ENCODE measurements at regions not wholly inside any gene's neighbourhood (a gene's known extent, or its start where the extent isn't known, plus 50 kb on each side); places are given as distances from the start of the nearest gene placed in this dataset.

DNA sequence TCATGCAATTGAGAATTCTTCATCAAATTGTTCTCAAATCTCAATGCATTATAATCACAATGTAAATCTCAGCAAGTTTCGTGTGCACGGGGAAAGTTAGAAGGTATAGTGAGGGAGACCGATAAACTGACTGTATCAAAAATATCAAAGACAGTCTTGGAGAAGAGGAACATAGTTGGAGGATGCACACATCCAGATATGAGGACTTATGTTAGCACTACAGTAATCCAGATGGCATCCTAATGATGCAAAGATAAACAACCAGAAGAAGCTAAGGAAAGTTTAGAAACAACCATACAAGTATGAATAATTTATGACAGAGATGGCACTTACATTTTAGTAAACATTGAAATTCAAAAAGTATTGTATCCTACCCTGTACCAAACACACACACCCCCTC, 760.1 kb downstream of the RPS29 start:
- Histone ChIP-seq H3K36me3 (ENCODE audit: insufficient read depth) (no peaks in the 10 kb centered on the region), H3K4me3 (ENCODE audit: low read depth, low read length) (no peak overlapping the region), H3K27ac (ENCODE audit: low read depth) (no peak overlapping the region), H3K4me1 (ENCODE audit: insufficient read depth) (no peaks in the 10 kb centered on the region)
- no peak for DNase-seq (ENCODE audit: extremely low spot score)
- 89% methylated on average over 3 of the region's 3 CpGs for WGBS

DNA sequence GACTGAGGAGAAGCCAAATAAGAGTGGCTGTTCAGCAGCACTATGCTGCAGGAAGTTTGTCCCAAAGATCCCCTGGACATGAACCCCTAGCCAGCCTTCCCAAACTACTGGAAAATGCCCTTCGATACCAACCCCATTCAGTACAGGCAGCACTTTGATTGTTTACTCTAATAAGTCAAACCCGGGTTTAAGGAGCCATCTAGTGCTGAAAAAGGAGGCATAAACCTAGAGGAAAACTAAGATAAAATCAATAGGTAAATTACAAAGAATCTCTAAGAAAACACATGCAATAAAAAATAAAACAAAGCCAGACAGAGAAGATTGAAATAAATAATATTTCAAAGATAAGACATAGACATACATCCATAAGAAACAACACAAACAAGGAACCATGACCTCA, 771.6 kb downstream of the RPS29 start:
- no peaks in the 10 kb centered on the region for H3K4me1 ChIP-seq (ENCODE audit: insufficient read depth)
- no peak overlapping the region for H3K4me3 ChIP-seq (ENCODE audit: low read depth, low read length)
- no peak for DNase-seq (ENCODE audit: extremely low spot score)
- H3K36me3 ChIP-seq (ENCODE audit: insufficient read depth), result no peaks in the 10 kb centered on the region
- 75% methylated on average over 2 of the region's 2 CpGs for WGBS
- H3K27ac ChIP-seq (ENCODE audit: low read depth), result no peak overlapping the region

DNA sequence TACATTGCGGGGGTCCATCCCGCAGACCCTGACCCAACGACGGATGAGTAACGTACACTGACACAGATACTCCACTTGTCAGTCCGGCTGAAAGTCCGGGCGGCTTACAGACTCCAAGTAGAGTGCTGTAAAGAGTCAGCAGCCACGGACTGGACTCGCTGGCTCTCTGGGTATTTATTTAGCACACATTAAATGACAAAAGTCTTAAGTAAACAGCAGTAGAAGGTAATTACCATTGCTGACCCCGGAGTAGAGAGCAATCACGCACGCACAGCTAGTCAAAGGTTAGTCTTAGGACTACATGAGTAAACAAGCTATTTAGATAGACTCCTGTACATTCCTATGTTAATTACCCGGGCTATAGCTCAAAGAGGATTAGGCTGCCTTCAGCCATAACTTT, 780.9 kb downstream of the RPS29 start:
- 64% methylated on average over 14 of the region's 14 CpGs for WGBS

DNA sequence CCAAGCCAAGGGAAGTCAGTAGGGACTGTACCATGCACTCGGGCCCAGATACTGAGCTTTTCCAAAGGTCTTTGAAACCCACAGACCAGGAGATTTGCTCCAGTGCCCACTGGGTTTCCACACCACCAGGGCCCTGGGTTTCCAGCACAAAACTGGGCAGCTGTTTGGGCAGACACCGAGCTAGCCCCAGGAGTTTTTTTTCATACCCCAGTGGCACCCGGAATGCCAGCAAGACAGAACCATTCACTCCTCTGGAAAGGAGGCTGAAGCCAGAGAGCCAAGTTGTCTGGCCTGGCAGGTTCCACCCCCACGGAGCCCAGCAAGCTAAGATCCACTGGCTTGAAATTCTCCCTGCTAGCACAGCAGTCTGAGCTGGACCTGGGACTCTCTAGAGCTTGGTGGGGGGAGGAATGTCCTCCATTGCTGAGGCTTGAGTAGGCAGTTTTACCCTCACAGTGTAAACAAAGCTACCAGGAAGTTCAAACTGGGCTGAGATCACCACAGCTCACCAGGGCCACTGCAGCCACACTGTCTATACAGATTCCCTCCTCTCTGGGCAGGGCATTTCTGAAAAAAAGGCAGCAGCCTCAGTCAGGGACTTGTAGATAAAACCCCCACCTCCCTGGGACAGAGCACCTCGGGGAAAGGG, 793.7 kb downstream of the RPS29 start:
- no peak overlapping the region for H3K27ac ChIP-seq (ENCODE audit: low read depth)
- H3K4me3 ChIP-seq (ENCODE audit: low read depth, low read length), result no peak overlapping the region
- no peaks in the 10 kb centered on the region for H3K4me1 ChIP-seq (ENCODE audit: insufficient read depth)
- no peak for DNase-seq (ENCODE audit: extremely low spot score)
- H3K36me3 ChIP-seq (ENCODE audit: insufficient read depth), result no peaks in the 10 kb centered on the region
- WGBS, result 84% methylated on average over 5 of the region's 5 CpGs

More for the DNA sequence above, 780.9 kb downstream of the RPS29 start:
- H3K36me3 ChIP-seq (ENCODE audit: insufficient read depth), result no peaks in the 10 kb centered on the region
- no peak overlapping the region for H3K27ac ChIP-seq (ENCODE audit: low read depth)
- DNase-seq (ENCODE audit: extremely low spot score), result no peak
- no peak overlapping the region for H3K4me3 ChIP-seq (ENCODE audit: low read depth, low read length)
- H3K4me1 ChIP-seq (ENCODE audit: insufficient read depth), result no peaks in the 10 kb centered on the region

DNA sequence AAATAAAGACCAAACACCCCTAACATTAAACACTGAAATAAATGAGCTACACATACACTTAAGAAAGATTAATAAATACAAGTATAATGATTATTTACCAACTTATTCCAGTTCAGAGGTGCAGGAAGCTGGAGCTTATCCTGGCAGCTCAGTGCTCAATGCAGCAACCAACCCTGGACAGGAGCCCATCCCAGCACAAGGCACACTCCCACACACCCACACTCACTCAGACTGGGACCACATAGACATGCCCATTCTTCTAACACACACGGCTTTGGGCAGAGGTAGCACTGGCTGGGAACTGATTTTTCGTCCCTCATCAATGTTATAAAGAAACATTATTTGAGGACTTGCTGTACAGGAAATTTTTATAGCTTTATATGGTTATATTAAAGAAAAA, 797.4 kb downstream of the RPS29 start:
- Histone ChIP-seq H3K27ac (ENCODE audit: low read depth) (no peak overlapping the region), H3K4me3 (ENCODE audit: low read depth, low read length) (no peak overlapping the region), H3K4me1 (ENCODE audit: insufficient read depth) (no peaks in the 10 kb centered on the region), H3K36me3 (ENCODE audit: insufficient read depth) (no peaks in the 10 kb centered on the region)
- DNase-seq (ENCODE audit: extremely low spot score), result no peak
- WGBS, result 59% methylated on average over 2 of the region's 2 CpGs

DNA sequence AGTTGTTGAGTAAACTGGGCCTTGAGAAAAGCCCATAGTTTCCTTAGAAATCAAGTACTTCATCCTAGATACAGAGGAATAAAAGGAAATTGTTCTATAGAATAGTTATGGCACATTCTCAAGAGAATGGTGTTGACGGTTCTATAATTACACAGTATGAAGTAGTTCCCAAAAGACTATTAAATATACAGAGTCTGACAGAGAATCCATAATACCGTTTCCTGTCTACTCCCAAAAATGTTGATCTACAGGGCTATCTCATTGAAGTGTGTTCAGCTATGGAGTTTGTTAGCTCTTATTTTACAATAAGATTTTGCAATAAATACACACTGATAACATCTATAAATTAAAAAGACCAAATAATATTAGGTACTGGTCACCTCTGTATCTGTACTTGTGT, 799.7 kb downstream of the RPS29 start:
- no peak overlapping the region for H3K27ac ChIP-seq (ENCODE audit: low read depth)
- H3K4me3 ChIP-seq (ENCODE audit: low read depth, low read length), result no peak overlapping the region
- 69% methylated on average over 2 of the region's 2 CpGs for WGBS
- H3K4me1 ChIP-seq (ENCODE audit: insufficient read depth), result no peaks in the 10 kb centered on the region
- no peaks in the 10 kb centered on the region for H3K36me3 ChIP-seq (ENCODE audit: insufficient read depth)
- DNase-seq (ENCODE audit: extremely low spot score), result no peak

DNA sequence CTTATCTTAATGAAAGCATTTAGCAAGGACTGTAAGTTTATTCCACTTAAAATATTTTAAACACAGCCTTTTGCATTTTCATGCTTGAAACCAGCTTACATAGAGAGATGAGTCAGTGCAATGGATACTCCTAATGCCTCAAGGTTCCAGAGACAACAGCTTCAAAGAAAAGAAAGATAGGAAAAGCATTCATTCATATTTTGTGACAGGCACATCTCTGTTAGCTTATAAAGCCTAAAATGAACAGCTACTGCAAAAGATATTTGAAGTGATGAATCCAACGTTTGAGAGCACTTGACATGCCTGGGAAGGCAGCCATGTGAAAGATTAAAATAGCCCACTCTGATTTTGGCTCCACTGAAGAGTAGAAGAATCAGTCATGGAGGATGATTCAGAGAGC, 814.5 kb downstream of the RPS29 start:
- WGBS, result 13% methylated on average over 1 of the region's 1 CpG
- H3K4me1 ChIP-seq (ENCODE audit: insufficient read depth), result no peaks in the 10 kb centered on the region
- DNase-seq (ENCODE audit: extremely low spot score), result no peak

DNA sequence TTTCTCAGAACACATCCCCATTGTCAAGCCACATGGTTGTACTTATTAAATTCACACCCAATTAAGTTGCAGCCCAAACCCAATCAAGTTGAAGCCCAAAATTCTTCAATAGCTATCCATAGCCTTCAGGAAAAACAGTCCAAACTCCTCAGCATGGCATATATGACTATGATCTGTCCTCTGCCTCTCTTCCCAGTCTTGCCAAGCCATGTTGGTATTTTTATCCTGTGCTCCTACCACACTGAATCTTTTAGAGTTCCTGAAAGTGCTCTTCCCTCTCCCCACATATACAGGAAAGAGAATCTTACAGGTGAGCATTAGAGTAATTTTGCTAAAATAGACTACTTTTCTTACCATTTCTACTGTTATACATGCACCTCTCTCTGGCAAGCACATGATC, 834.9 kb downstream of the RPS29 start:
- Histone ChIP-seq H3K4me1 (ENCODE audit: insufficient read depth) (no peaks in the 10 kb centered on the region), H3K4me3 (ENCODE audit: low read depth, low read length) (no peak overlapping the region), H3K27ac (ENCODE audit: low read depth) (no peak overlapping the region), H3K36me3 (ENCODE audit: insufficient read depth) (no peaks in the 10 kb centered on the region)
- DNase-seq (ENCODE audit: extremely low spot score), result no peak

More for the DNA sequence above, 814.5 kb downstream of the RPS29 start:
- no peak overlapping the region for H3K27ac ChIP-seq (ENCODE audit: low read depth)
- no peak overlapping the region for H3K4me3 ChIP-seq (ENCODE audit: low read depth, low read length)
- no peaks in the 10 kb centered on the region for H3K36me3 ChIP-seq (ENCODE audit: insufficient read depth)

DNA sequence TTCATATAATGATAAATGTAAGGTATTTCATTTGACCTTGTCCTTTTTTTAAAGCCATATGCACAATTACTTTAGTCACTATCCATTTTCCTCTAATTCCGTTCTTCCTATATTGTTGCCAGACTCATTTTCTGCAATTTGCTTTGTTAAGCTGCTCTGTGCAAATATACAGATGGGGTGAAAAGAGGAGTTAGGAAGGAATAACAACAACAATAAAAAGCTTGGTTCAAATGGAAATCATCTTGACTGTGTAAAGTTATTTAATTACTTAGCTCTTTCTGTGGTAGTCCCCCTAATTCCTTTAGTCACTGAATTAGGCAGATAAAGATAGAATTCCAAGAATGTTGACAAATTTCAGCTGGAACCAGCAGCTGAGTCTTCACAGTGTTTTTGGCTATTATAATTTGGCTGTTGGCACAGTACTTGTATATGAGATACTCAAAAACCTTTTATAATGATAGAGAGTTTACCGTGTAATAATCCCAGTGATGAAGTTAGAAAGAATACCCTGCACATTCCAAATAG, 838.0 kb downstream of the RPS29 start:
- H3K36me3 ChIP-seq (ENCODE audit: insufficient read depth), result no peaks in the 10 kb centered on the region
- 38% methylated on average over 2 of the region's 2 CpGs for WGBS
- DNase-seq (ENCODE audit: extremely low spot score), result no peak
- no peak overlapping the region for H3K4me3 ChIP-seq (ENCODE audit: low read depth, low read length)
- H3K27ac ChIP-seq (ENCODE audit: low read depth), result no peak overlapping the region
- H3K4me1 ChIP-seq (ENCODE audit: insufficient read depth), result no peaks in the 10 kb centered on the region

DNA sequence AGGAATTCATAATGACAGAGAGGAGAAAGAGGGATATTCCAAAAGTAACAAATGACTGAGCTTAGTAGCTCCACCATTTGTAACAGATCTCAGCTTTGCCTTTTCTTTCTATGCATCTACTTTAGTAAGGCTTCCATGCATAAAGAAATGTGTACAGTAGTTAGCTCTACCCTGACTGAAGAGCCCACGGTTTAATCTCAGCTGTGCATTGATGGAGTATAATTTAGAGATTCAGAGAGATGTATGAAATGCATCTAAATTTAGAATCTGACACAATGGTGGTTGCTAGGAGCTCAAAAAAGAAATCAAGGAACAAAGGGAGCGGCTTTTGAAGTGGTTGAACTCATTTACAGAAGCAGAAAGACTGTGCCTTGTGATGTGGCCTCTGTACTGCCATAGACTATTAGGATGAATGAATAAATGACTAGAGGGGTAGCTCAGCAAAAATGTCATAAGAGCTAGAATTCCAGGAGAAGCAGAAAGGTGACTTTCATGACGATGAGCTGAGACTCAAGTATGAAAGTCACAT, 838.6 kb downstream of the RPS29 start:
- H3K4me3 ChIP-seq (ENCODE audit: low read depth, low read length), result no peak overlapping the region
- H3K27ac ChIP-seq (ENCODE audit: low read depth), result no peak overlapping the region
- no peaks in the 10 kb centered on the region for H3K36me3 ChIP-seq (ENCODE audit: insufficient read depth)
- H3K4me1 ChIP-seq (ENCODE audit: insufficient read depth), result no peaks in the 10 kb centered on the region
- no peak for DNase-seq (ENCODE audit: extremely low spot score)
- WGBS, result 76% methylated on average over 3 of the region's 3 CpGs

DNA sequence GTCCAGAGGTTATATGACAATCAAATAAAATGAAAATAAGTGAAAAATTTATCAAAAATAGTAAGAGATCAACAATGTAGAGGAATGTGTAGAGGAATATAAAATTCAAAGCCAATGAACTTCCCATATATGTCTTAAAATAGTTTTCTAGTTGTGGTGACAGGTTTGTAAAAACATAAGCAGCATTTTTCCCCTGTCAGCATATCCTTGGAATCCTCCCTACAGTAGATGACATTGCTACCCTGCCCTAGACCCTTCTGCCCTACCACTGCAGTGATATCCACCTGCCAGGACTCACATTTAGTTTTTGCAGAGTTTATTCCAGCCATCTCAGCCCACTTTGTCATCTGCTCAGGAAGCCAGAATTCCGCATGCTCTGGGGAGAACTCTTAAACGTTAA, 842.0 kb downstream of the RPS29 start:
- H3K4me1 ChIP-seq (ENCODE audit: insufficient read depth), result no peaks in the 10 kb centered on the region
- 44% methylated on average over 2 of the region's 2 CpGs for WGBS
- no peaks in the 10 kb centered on the region for H3K36me3 ChIP-seq (ENCODE audit: insufficient read depth)
- no peak overlapping the region for H3K4me3 ChIP-seq (ENCODE audit: low read depth, low read length)
- DNase-seq (ENCODE audit: extremely low spot score), result no peak
- no peak overlapping the region for H3K27ac ChIP-seq (ENCODE audit: low read depth)

DNA sequence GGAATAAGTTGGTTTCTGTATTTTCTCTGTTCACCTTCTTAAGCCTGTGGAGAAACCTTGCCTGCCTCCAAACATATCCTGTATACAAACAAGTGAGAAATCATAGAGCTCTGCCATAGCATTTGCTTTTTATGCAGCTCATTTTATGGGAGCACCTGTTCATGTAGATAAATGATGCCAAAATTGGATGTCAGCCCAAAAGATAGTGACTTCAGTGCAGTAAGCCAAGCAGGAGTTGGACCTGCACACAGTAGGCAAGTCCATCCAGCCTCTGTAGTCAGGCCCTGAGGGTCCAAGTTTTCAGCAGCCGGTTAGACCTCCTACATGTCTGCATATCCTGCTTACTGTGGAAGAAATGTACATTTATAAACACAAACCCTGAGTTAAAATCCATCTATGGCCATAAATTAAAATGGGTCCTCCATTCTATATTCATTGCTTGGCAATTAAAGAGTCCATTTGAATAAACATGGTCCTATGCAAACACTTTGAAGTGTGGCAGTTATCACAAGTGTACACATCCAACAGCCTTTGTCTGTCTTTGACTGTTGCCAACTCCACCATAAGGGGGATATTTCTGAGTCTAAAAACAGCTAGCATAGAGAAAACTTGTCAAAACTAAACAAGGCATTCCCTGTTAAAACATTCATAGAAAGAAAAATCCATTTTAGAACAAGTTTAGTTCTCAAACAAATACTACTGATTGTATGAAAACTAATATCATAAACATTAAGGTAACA, 847.8 kb downstream of the RPS29 start:
- H3K36me3 ChIP-seq (ENCODE audit: insufficient read depth), result no peaks in the 10 kb centered on the region
- H3K4me3 ChIP-seq (ENCODE audit: low read depth, low read length), result no peak overlapping the region
- DNase-seq (ENCODE audit: extremely low spot score), result no peak
- 60% methylated on average over 1 of the region's 1 CpG for WGBS
- no peak overlapping the region for H3K27ac ChIP-seq (ENCODE audit: low read depth)
- no peaks in the 10 kb centered on the region for H3K4me1 ChIP-seq (ENCODE audit: insufficient read depth)

DNA sequence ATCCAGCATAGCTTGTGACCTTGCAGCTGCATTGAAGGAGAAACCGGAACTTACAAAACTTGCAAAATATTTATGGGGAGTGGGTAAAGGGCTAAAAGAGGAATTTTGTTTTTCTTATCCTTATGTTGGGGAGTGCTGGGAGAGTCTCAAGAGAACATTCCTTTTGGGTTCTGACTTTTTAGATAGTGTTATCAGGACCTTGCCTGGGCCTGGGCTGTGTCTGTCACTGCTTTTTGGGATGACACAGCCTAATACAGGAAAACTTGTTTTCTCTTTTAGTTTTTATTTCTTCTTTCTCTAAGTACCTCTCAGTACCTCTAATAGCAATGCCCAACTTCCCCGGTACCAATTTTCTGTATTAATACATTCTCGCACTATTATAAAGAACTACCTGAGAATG, 850.6 kb downstream of the RPS29 start:
- H3K36me3 ChIP-seq (ENCODE audit: insufficient read depth), result no peaks in the 10 kb centered on the region
- no peak overlapping the region for H3K4me3 ChIP-seq (ENCODE audit: low read depth, low read length)
- WGBS, result 87% methylated on average over 3 of the region's 3 CpGs
- no peak overlapping the region for H3K27ac ChIP-seq (ENCODE audit: low read depth)
- DNase-seq (ENCODE audit: extremely low spot score), result no peak
- no peaks in the 10 kb centered on the region for H3K4me1 ChIP-seq (ENCODE audit: insufficient read depth)

DNA sequence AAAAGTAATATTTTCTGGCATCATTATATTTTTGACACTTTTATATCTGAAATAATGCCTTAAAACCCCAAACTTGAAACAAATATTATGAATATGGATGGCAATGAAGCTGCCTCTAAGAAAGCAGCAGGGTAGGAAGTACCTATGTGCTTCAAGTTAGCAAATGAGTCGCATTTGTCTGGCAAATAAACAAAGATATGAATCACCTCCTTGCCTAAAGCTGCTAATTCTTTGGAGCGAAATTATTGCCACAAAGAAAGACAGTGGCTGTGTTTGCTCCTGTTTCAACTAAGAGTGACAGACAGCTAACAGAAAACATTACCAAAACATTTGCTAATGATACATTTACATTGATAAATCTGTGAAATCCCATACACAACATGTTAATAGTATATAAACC, 854.9 kb downstream of the RPS29 start:
- no peak for DNase-seq (ENCODE audit: extremely low spot score)
- WGBS, result 74% methylated on average over 2 of the region's 2 CpGs

More for the DNA sequence above, 854.9 kb downstream of the RPS29 start:
- Histone ChIP-seq H3K4me3 (ENCODE audit: low read depth, low read length) (no peak overlapping the region), H3K4me1 (ENCODE audit: insufficient read depth) (no peaks in the 10 kb centered on the region), H3K36me3 (ENCODE audit: insufficient read depth) (no peaks in the 10 kb centered on the region), H3K27ac (ENCODE audit: low read depth) (no peak overlapping the region)

All from urinary bladder (tissue), 3 donors.